GM23248 (cell line): ENCODE measurements at regions not wholly inside any gene's neighbourhood (a gene's known extent, or its start where the extent isn't known, plus 50 kb on each side); places are given as distances from the start of the nearest gene placed in this dataset.
"Not testable (repeated sequence)": the region's sequence is repeated elsewhere in the genome, so short reads cannot be mapped to it uniquely, and the experiment has no call there.

Experiments
- DNase-seq: peaks from one replicate; pipeline ENCODE4 v3.0.0-alpha.2; 2015
- H2AFZ ChIP-seq: fragments of 200-600 bp; sonication (generic); 2 replicates; pipeline ENCODE4 v1.6.1; 2016; ENCODE audit warnings: antibody characterized with exemption
- H3F3A ChIP-seq: fragments of 200-600 bp; sonication (generic); 2 replicates; pipeline ENCODE4 v1.6.1; 2016; ENCODE audit warnings: mild to moderate bottlenecking, antibody characterized with exemption, mixed run types; ENCODE audit not compliant: insufficient read depth
- H3K27ac ChIP-seq: fragments of 200-600 bp; sonication (generic); 2 replicates; pipeline ENCODE4 v1.5.1; 2016; ENCODE audit warnings: mild to moderate bottlenecking
- H3K27me3 ChIP-seq: fragments of 200-600 bp; sonication (generic); replicated peaks from 2 replicates; pipeline ENCODE4 v1.6.1; 2016; ENCODE audit warnings: mild to moderate bottlenecking; ENCODE audit not compliant: insufficient read depth
- H3K36me3 ChIP-seq: fragments of 200-600 bp; sonication (generic); 2 replicates; pipeline ENCODE4 v1.6.1; 2016; ENCODE audit warnings: low read depth, mild to moderate bottlenecking
- H3K4me1 ChIP-seq: fragments of 200-600 bp; sonication (generic); 2 replicates; pipeline ENCODE4 v1.6.1; 2016; ENCODE audit warnings: mild to moderate bottlenecking; ENCODE audit not compliant: insufficient read depth
- H3K4me2 ChIP-seq: fragments of 200-600 bp; sonication (generic); one replicate; pipeline ENCODE4 v1.6.1; 2016; ENCODE audit warnings: mild to moderate bottlenecking; ENCODE audit not compliant: unreplicated experiment
- H3K4me3 ChIP-seq: fragments of 200-600 bp; sonication (generic); 2 replicates; pipeline ENCODE4 v1.5.1; 2016; ENCODE audit warnings: mild to moderate bottlenecking
- H3K79me2 ChIP-seq: fragments of 200-600 bp; sonication (generic); 2 replicates; pipeline ENCODE4 v1.6.1; 2016; ENCODE audit warnings: mild to moderate bottlenecking; ENCODE audit not compliant: insufficient read depth
- H3K9ac ChIP-seq: fragments of 200-600 bp; sonication (generic); 2 replicates; pipeline ENCODE4 v1.6.1; 2016; ENCODE audit warnings: mild to moderate bottlenecking
- H3K9me2 ChIP-seq: fragments of 200-600 bp; sonication (generic); 2 replicates; pipeline ENCODE4 v1.6.1; 2016; ENCODE audit warnings: mixed run types, mild to moderate bottlenecking, moderate library complexity; ENCODE audit not compliant: insufficient read depth
- H3K9me3 ChIP-seq: fragments of 200-600 bp; sonication (generic); one replicate; pipeline ENCODE4 v1.6.1; 2017; ENCODE audit warnings: low read depth
- H4K20me1 ChIP-seq: fragments of 200-600 bp; sonication (generic); 2 replicates; pipeline ENCODE4 v1.6.0; 2016; ENCODE audit not compliant: insufficient read depth
- EZH2 ChIP-seq: fragments of 200-600 bp; sonication (generic); IDR thresholded peaks from 2 replicates; pipeline ENCODE4 v1.6.1; 2018; ENCODE audit warnings: antibody characterized with exemption, mild to moderate bottlenecking; ENCODE audit not compliant: insufficient read depth, poor library complexity, severe bottlenecking
- EZH2phosphoT487 ChIP-seq: fragments of 200-600 bp; sonication (generic); IDR thresholded peaks from 2 replicates; pipeline ENCODE4 v1.6.1; 2018; ENCODE audit warnings: antibody characterized with exemption, moderate library complexity, mild to moderate bottlenecking, low read depth; ENCODE audit not compliant: insufficient read depth
- WGBS, 2 experiments: methylation state at CpG; one replicate each; pipeline ENCODE4 v1.1.6; 2015 to 2017; ENCODE audit warnings: low lambda C conversion rate in 2 of 2, low coverage in 1 of 2; ENCODE audit errors: missing lambda C conversion rate in 2 of 2; 5-methylcytosine and 5-hydroxymethylcytosine counted together
- in situ Hi-C: fragments of 300-500 bp; cut with MboI; formaldehyde crosslinking; loops from 2 replicates; pipeline ENCODE4 v1.15.0; 2020

DNA sequence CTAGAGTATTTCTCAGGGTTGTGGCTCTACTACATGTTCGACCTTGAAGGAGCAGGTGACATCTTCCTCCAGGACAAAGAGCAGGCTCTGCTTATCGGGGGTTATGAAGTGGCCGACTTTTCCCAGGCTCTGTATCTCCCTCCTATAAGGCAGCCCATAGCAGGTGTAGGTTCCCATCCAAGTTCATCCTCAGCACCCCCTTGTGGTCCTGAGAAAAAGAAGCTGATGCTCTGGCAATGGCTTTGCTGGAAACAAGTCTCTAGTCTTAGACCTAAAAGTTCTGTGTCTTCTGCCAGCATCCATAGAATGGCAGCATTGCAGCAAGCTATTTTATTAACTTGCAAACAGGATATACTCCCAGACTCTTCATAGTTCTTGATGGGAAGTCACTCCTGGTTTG is 836.6 kb upstream of the PRKX start:
- no peaks in the 10 kb centered on the region for H3K9me3 ChIP-seq
- no peak overlapping the region for H2AFZ ChIP-seq
- no peak for DNase-seq
- H3K79me2 ChIP-seq: no peaks in the 10 kb centered on the region
- no peaks in the 10 kb centered on the region for H3K4me1 ChIP-seq
- H3K27ac ChIP-seq: no peak overlapping the region
- no peaks in the 10 kb centered on the region for H3K9me2 ChIP-seq
- H3K9ac ChIP-seq: no peak overlapping the region
- in situ Hi-C loops: no loop called here
- 29 to 45% methylated on average over 1 to 3 of the region's 3 CpGs for WGBS, 2 experiments
- H3K4me2 ChIP-seq: no peak overlapping the region
- no peak overlapping the region for H3K4me3 ChIP-seq
- H4K20me1 ChIP-seq: no peaks in the 10 kb centered on the region
- TF ChIP-seq EZH2: no peak
- no peak for TF ChIP-seq EZH2phosphoT487
- no peaks in the 10 kb centered on the region for H3K27me3 ChIP-seq
- H3F3A ChIP-seq: no peaks in the 10 kb centered on the region
- no peaks in the 10 kb centered on the region for H3K36me3 ChIP-seq

DNA sequence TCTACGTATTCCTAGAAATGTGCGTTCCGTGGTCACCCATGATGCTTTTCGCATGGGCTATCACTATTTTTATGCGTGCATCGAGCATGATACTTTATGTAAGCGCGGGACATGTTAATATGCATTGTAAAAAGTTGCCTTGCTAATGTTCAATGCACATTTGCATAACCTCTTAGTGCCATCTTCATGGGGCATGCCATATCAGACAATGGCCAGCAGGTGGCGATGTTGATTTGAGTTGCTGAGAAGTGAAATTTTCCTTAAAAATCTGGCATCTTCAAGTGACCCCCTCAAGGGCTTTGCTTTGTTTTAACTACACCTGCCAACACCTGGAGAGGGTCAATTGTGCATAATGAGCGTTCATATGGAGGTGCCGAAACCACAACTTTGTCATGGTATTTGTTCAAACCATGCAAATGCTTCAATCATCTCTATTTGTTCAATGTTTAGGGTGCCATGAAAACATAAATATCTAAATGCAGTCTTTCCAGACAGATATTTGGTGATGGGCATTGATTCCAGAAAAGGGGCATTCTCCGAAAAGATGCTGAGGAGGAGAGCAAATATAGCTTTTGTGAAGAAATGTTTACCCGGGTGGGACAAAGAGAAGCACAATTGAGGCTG is 833.9 kb upstream of the PRKX start:
- DNase-seq: peak; percentile 21
- WGBS, 2 experiments: 13 to 17% methylated on average over 13 of the region's 13 CpGs
- Histone ChIP-seq H3K9me3 (no peaks in the 10 kb centered on the region), H3K4me2 (no peak overlapping the region), H3K9ac (no peak overlapping the region), H3K36me3 (no peaks in the 10 kb centered on the region), H2AFZ (no peak overlapping the region), H4K20me1 (no peaks in the 10 kb centered on the region), H3K79me2 (no peaks in the 10 kb centered on the region), H3K4me3 (no peak overlapping the region), H3F3A (no peaks in the 10 kb centered on the region), H3K4me1 (no peaks in the 10 kb centered on the region), H3K27ac (no peak overlapping the region), H3K27me3 (no peaks in the 10 kb centered on the region), H3K9me2 (no peaks in the 10 kb centered on the region)
- in situ Hi-C loops: no loop called here
- TF ChIP-seq EZH2 (no peak), EZH2phosphoT487 (no peak)

DNA sequence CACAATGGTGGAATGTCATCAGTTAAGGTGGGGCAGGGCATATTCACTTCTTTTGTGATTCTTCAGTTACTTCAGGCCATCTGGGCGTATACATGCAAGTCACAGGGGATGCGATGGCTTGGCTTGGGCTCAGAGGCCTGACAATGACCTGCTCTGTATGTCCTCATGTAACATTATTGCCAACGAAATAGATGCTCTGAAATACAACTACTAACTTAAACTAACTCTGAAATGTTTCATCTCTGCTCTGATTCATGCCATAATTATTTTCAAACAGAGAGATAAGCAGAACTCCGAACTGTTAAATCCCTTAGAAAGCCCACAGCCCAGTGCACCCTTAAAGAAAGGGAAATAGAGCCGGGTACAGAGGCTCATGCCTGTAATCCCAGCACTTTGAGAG is 832.7 kb upstream of the PRKX start:
- H3K9me3 ChIP-seq, H3K9me2 ChIP-seq, H3K4me2 ChIP-seq, H3K9ac ChIP-seq, H3K27ac ChIP-seq, H3F3A ChIP-seq, H3K36me3 ChIP-seq, H2AFZ ChIP-seq, H3K79me2 ChIP-seq, DNase-seq, H3K27me3 ChIP-seq, H3K4me1 ChIP-seq, in situ Hi-C loops, H3K4me3 ChIP-seq, H4K20me1 ChIP-seq: not testable (repeated sequence)
- WGBS, 2 experiments: 35 to 39% methylated on average over 5 of the region's 5 CpGs

DNA sequence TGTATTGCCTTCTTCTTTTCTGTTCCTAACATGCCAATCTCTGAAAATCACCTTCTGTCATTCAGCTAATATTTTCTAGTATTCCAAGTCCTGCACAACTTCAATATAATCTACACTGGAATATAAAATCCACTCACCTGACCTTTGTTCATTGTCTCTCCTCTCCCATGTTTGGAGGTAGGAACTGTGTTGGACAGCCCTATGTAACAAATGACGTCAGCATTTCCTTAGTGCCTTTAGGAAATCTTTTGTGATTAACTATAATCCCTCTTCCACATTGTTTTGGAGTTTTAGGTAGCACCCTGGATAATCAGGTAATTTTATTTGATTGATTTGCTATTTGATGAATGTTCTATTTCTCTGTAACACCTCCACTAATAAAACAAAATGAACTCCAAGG is 814.8 kb upstream of the PRKX start:
- Histone ChIP-seq H3K9me2 (no peaks in the 10 kb centered on the region), H3K4me2 (no peak overlapping the region), H3K27ac (no peak overlapping the region), H3F3A (no peaks in the 10 kb centered on the region), H4K20me1 (no peaks in the 10 kb centered on the region), H3K4me1 (no peaks in the 10 kb centered on the region), H3K27me3 (no peaks in the 10 kb centered on the region), H3K4me3 (no peak overlapping the region), H3K9me3 (no peaks in the 10 kb centered on the region), H3K79me2 (no peaks in the 10 kb centered on the region), H3K36me3 (no peaks in the 10 kb centered on the region), H3K9ac (no peak overlapping the region), H2AFZ (no peak overlapping the region)
- TF ChIP-seq EZH2phosphoT487: no peak
- TF ChIP-seq EZH2: no peak
- no peak for DNase-seq
- in situ Hi-C loops: no loop called here
- WGBS, 2 experiments: 0% methylated on average over 1 of the region's 1 CpG

DNA sequence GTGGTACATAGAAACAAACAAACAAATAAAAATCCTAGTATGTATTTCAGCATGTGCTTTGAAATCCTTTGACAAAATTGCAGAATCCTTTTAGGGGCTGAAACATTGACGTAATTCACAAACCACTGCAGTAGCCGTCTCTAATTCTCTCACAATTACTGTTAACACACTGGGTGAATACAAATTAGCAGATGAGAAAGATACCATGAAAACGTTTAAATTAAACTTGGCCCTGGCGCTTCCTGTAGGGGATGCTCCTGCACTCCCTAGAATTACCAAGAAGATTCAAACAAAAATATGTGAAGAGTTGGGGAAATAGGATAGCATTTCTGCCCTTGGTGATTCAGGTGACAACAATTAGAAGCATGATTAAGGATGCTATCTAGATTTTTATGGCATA is 772.5 kb upstream of the PRKX start:
- Histone ChIP-seq H3K27ac (no peak overlapping the region), H3K4me2 (no peak overlapping the region), H3K9me3 (no peaks in the 10 kb centered on the region), H3K9ac (no peak overlapping the region), H3K4me3 (no peak overlapping the region), H4K20me1 (no peaks in the 10 kb centered on the region), H3K27me3 (no peaks in the 10 kb centered on the region), H3K9me2 (no peaks in the 10 kb centered on the region), H3F3A (no peaks in the 10 kb centered on the region), H3K79me2 (no peaks in the 10 kb centered on the region), H3K36me3 (no peaks in the 10 kb centered on the region), H3K4me1 (no peaks in the 10 kb centered on the region), H2AFZ (no peak overlapping the region)
- in situ Hi-C loops: no loop called here
- no peak for TF ChIP-seq EZH2
- DNase-seq: no peak
- WGBS, 2 experiments: 18 to 21% methylated on average over 4 of the region's 4 CpGs
